ENCODE measurements at regions not wholly inside any gene's neighbourhood (a gene's known extent, or its start where the extent isn't known, plus 50 kb on each side); places are given as distances from the start of the nearest gene placed in this dataset.
A peak's percentile ranks its signal among the peaks of the same experiment; 100 is the strongest.

- Histone ChIP-seq H3K79me2 (ENCODE audit: insufficient read depth) (no peaks in the 10 kb centered on the region), H3K9ac (no peak overlapping the region), H2AFZ (no peak overlapping the region), H3F3A (ENCODE audit: insufficient read depth) (no peaks in the 10 kb centered on the region), H3K27ac (no peak overlapping the region), H3K9me3 (ENCODE audit: low read depth) (no peaks in the 10 kb centered on the region), H3K9me2 (ENCODE audit: insufficient read depth) (no peaks in the 10 kb centered on the region), H3K27me3 (replicated peaks; ENCODE audit: insufficient read depth) (no peaks in the 10 kb centered on the region), H3K36me3 (ENCODE audit: low read depth) (no peaks in the 10 kb centered on the region), H3K4me2 (ENCODE audit: unreplicated experiment) (no peak overlapping the region), H3K4me1 (ENCODE audit: insufficient read depth) (no peaks in the 10 kb centered on the region), H3K4me3 (no peak overlapping the region), H4K20me1 (ENCODE audit: insufficient read depth) (no peaks in the 10 kb centered on the region)
- in situ Hi-C loops (cut with MboI), result no loop called here
- 98 to 100% methylated on average over 3 of the region's 3 CpGs for WGBS, 2 experiments (ENCODE audit: low coverage in 1 of 2, low lambda C conversion rate in 2 of 2, missing lambda C conversion rate in 2 of 2)
- DNase-seq, result no peak
- TF ChIP-seq EZH2phosphoT487 (IDR thresholded peaks at IDR 0.05; ENCODE audit: insufficient read depth, low read depth) (no peak), EZH2 (IDR thresholded peaks at IDR 0.05; ENCODE audit: insufficient read depth, poor library complexity, severe bottlenecking) (no peak)
Measured at GRCh38 chr1:55552636-55553035, 337.5 kb upstream of the USP24 start.

GRCh38 chr1:55547405-55547804 is 332.2 kb upstream of the USP24 start:
- H3K9me3 ChIP-seq (ENCODE audit: low read depth), result no peaks in the 10 kb centered on the region
- in situ Hi-C loops (cut with MboI), result no loop called here
- DNase-seq, result no peak
- no peak overlapping the region for H3K27ac ChIP-seq
- H3K9me2 ChIP-seq (ENCODE audit: insufficient read depth), result no peaks in the 10 kb centered on the region
- TF ChIP-seq EZH2phosphoT487 (IDR thresholded peaks at IDR 0.05; ENCODE audit: insufficient read depth, low read depth) (no peak), EZH2 (IDR thresholded peaks at IDR 0.05; ENCODE audit: insufficient read depth, poor library complexity, severe bottlenecking) (no peak)
- no peaks in the 10 kb centered on the region for H4K20me1 ChIP-seq (ENCODE audit: insufficient read depth)
- WGBS, 2 experiments (ENCODE audit: low coverage in 1 of 2, low lambda C conversion rate in 2 of 2, missing lambda C conversion rate in 2 of 2), result 22 to 31% methylated on average over 6 of the region's 6 CpGs
- peak overlapping the region; percentile 77 for H2AFZ ChIP-seq
- H3K4me3 ChIP-seq, result no peak overlapping the region
- peaks cover 6% of the 10 kb centered on the region; the same call in 1 of the 2 replicates for H3F3A ChIP-seq (ENCODE audit: insufficient read depth)
- peaks cover 8% of the 10 kb centered on the region for H3K4me1 ChIP-seq (ENCODE audit: insufficient read depth)
- H3K27me3 ChIP-seq (replicated peaks; ENCODE audit: insufficient read depth), result no peaks in the 10 kb centered on the region
- H3K79me2 ChIP-seq (ENCODE audit: insufficient read depth), result no peaks in the 10 kb centered on the region
- no peak overlapping the region for H3K9ac ChIP-seq
- no peak overlapping the region for H3K4me2 ChIP-seq (ENCODE audit: unreplicated experiment)
- H3K36me3 ChIP-seq (ENCODE audit: low read depth), result no peaks in the 10 kb centered on the region

GRCh38 chr1:55546553-55546952 is 331.4 kb upstream of the USP24 start:
- Histone ChIP-seq H3K4me1 (ENCODE audit: insufficient read depth) (peaks cover 10% of the 10 kb centered on the region), H3K4me3 (no peak overlapping the region), H3K9me2 (ENCODE audit: insufficient read depth) (no peaks in the 10 kb centered on the region), H3K9ac (no peak overlapping the region), H3F3A (ENCODE audit: insufficient read depth) (peaks cover 6% of the 10 kb centered on the region; the same call in 1 of the 2 replicates), H3K4me2 (ENCODE audit: unreplicated experiment) (no peak overlapping the region), H2AFZ (no peak overlapping the region), H3K9me3 (ENCODE audit: low read depth) (no peaks in the 10 kb centered on the region), H3K79me2 (ENCODE audit: insufficient read depth) (no peaks in the 10 kb centered on the region), H4K20me1 (ENCODE audit: insufficient read depth) (no peaks in the 10 kb centered on the region), H3K27me3 (replicated peaks; ENCODE audit: insufficient read depth) (no peaks in the 10 kb centered on the region), H3K27ac (no peak overlapping the region), H3K36me3 (ENCODE audit: low read depth) (no peaks in the 10 kb centered on the region)
- WGBS, 2 experiments (ENCODE audit: low coverage in 1 of 2, low lambda C conversion rate in 2 of 2, missing lambda C conversion rate in 2 of 2), result 88 to 94% methylated on average over 1 of the region's 1 CpG
- in situ Hi-C loops (cut with MboI), result no loop called here
- TF ChIP-seq EZH2 (IDR thresholded peaks at IDR 0.05; ENCODE audit: insufficient read depth, poor library complexity, severe bottlenecking) (no peak), EZH2phosphoT487 (IDR thresholded peaks at IDR 0.05; ENCODE audit: insufficient read depth, low read depth) (no peak)
- DNase-seq, result no peak

GRCh38 chr1:55544826-55545225 is 329.7 kb upstream of the USP24 start:
- Histone ChIP-seq H4K20me1 (ENCODE audit: insufficient read depth) (no peaks in the 10 kb centered on the region), H3K9me2 (ENCODE audit: insufficient read depth) (no peaks in the 10 kb centered on the region), H3K4me2 (ENCODE audit: unreplicated experiment) (no peak overlapping the region), H3F3A (ENCODE audit: insufficient read depth) (peaks cover 6% of the 10 kb centered on the region; the same call in 1 of the 2 replicates), H2AFZ (no peak overlapping the region), H3K79me2 (ENCODE audit: insufficient read depth) (no peaks in the 10 kb centered on the region), H3K27me3 (replicated peaks; ENCODE audit: insufficient read depth) (no peaks in the 10 kb centered on the region), H3K9ac (no peak overlapping the region), H3K4me1 (ENCODE audit: insufficient read depth) (peaks cover 10% of the 10 kb centered on the region), H3K27ac (no peak overlapping the region), H3K36me3 (ENCODE audit: low read depth) (no peaks in the 10 kb centered on the region), H3K4me3 (no peak overlapping the region), H3K9me3 (ENCODE audit: low read depth) (no peaks in the 10 kb centered on the region)
- in situ Hi-C loops (cut with MboI), result no loop called here
- no peak for DNase-seq
- WGBS, 2 experiments (ENCODE audit: low coverage in 1 of 2, low lambda C conversion rate in 2 of 2, missing lambda C conversion rate in 2 of 2), result 86 to 89% methylated on average over 3 of the region's 3 CpGs
- TF ChIP-seq EZH2phosphoT487 (IDR thresholded peaks at IDR 0.05; ENCODE audit: insufficient read depth, low read depth) (no peak), EZH2 (IDR thresholded peaks at IDR 0.05; ENCODE audit: insufficient read depth, poor library complexity, severe bottlenecking) (no peak)

- H3K4me2 ChIP-seq (ENCODE audit: unreplicated experiment), result peak overlapping the region; percentile 0
- H4K20me1 ChIP-seq (ENCODE audit: insufficient read depth), result no peaks in the 10 kb centered on the region
- H3K36me3 ChIP-seq (ENCODE audit: low read depth), result no peaks in the 10 kb centered on the region
- H3K79me2 ChIP-seq (ENCODE audit: insufficient read depth), result no peaks in the 10 kb centered on the region
- H2AFZ ChIP-seq, result no peak overlapping the region
- H3K9me2 ChIP-seq (ENCODE audit: insufficient read depth), result no peaks in the 10 kb centered on the region
- H3K4me3 ChIP-seq, result no peak overlapping the region
- no peak overlapping the region for H3K9ac ChIP-seq
- peaks cover 6% of the 10 kb centered on the region; the same call in 1 of the 2 replicates for H3F3A ChIP-seq (ENCODE audit: insufficient read depth)
- TF ChIP-seq EZH2phosphoT487 (IDR thresholded peaks at IDR 0.05; ENCODE audit: insufficient read depth, low read depth) (no peak), EZH2 (IDR thresholded peaks at IDR 0.05; ENCODE audit: insufficient read depth, poor library complexity, severe bottlenecking) (no peak)
- no peaks in the 10 kb centered on the region for H3K9me3 ChIP-seq (ENCODE audit: low read depth)
- H3K27ac ChIP-seq, result no peak overlapping the region
- in situ Hi-C loops (cut with MboI), result no loop called here
- no peaks in the 10 kb centered on the region for H3K27me3 ChIP-seq (replicated peaks; ENCODE audit: insufficient read depth)
- H3K4me1 ChIP-seq (ENCODE audit: insufficient read depth), result peaks cover 10% of the 10 kb centered on the region
- DNase-seq, result peak; percentile 31
Measured at GRCh38 chr1:55542901-55543504, 327.8 kb upstream of the USP24 start.
